H1 (cell line): ENCODE measurements at regions not wholly inside any gene's neighbourhood (a gene's known extent, or its start where the extent isn't known, plus 50 kb on each side); places are given as distances from the start of the nearest gene placed in this dataset.

ENCODE experiments used
- CTCF ChIA-PET: fragments of 300-600 bp; sonication (Branson Sonifier 250); formaldehyde crosslinking; loops from one replicate; lab custom pipeline; 2021; ENCODE audit not compliant: partially characterized antibody; lab: Charles Lee
- POLR2A ChIA-PET: fragments of 300-600 bp; sonication (Branson Sonifier 250); formaldehyde crosslinking; loops from one replicate; lab custom pipeline; 2021; ENCODE audit warnings: inconsistent platforms; ENCODE audit not compliant: partially characterized antibody; lab: Charles Lee
- DNase-seq, 2 experiments: peaks; one replicate each; pipeline versions ENCODE4 v3.0.0 to v3.0.0-alpha.2; 2010 to 2022; ENCODE audit warnings: low spot score in 2 of 2, low read depth in 1 of 2, mixed read lengths in 1 of 2
- FAIRE-seq: peaks from 2 replicates; lab custom pipeline; 2011; peaks lifted over from hg19 to GRCh38; lab: Jason Lieb, UNC
- H2AFZ ChIP-seq: 2 replicates; pipeline ENCODE4 v1.8.1; 2012; ENCODE audit warnings: low read length, inconsistent platforms
- H2AK5ac ChIP-seq: 2 replicates; pipeline ENCODE4 v1.6.1; 2013; ENCODE audit warnings: low read depth, low read length
- H2BK120ac ChIP-seq: replicated peaks from 2 replicates; pipeline ENCODE3; 2013; ENCODE audit warnings: low read depth, low read length, inconsistent platforms
- H2BK12ac ChIP-seq: 2 replicates; pipeline ENCODE4 v1.6.1; 2013; ENCODE audit warnings: low read depth, low read length
- H2BK15ac ChIP-seq: 2 replicates; pipeline ENCODE4 v1.6.1; 2013; ENCODE audit warnings: low read length
- H2BK20ac ChIP-seq: 2 replicates; pipeline ENCODE4 v1.6.1; 2013; ENCODE audit warnings: low read length
- H2BK5ac ChIP-seq: 2 replicates; pipeline ENCODE4 v1.6.1; 2013; ENCODE audit warnings: low read depth, low read length
- H3K14ac ChIP-seq: 2 replicates; pipeline ENCODE4 v1.6.1; 2013; ENCODE audit warnings: inconsistent platforms; ENCODE audit not compliant: insufficient read length
- H3K18ac ChIP-seq: 2 replicates; pipeline ENCODE4 v1.6.1; 2013; ENCODE audit warnings: low read length; ENCODE audit errors: extremely low read depth
- H3K23ac ChIP-seq: 2 replicates; pipeline ENCODE4 v1.6.1; 2013; ENCODE audit warnings: inconsistent platforms; ENCODE audit not compliant: insufficient read length
- H3K23me2 ChIP-seq: 2 replicates; pipeline ENCODE4 v1.6.1; 2013; ENCODE audit warnings: low read depth, low read length
- H3K27ac ChIP-seq: 2 replicates; pipeline ENCODE4 v1.6.1; 2011; ENCODE audit warnings: low read depth, low read length, inconsistent platforms
- H3K27me3 ChIP-seq, 4 experiments: replicated peaks in 1 of 4; 1 replicate in 1 of 4; 2 replicates in 3 of 4; pipeline versions ENCODE4 v1.6.1 to v1.8.1; 2011 to 2013; ENCODE audit warnings: low read length in 3 of 4, mild to moderate bottlenecking in 3 of 4, inconsistent platforms in 2 of 4, mixed read lengths in 2 of 4, moderate library complexity in 1 of 4; ENCODE audit not compliant: control insufficient read depth in 3 of 4, insufficient read depth in 3 of 4; ENCODE audit errors: extremely low read depth in 1 of 4
- H3K36me3 ChIP-seq, 4 experiments: 2 replicates each; pipeline versions ENCODE4 v1.6.1 to v1.8.1; 2011 to 2013; ENCODE audit warnings: mild to moderate bottlenecking in 4 of 4, low read length in 3 of 4, moderate library complexity in 2 of 4, control low read depth in 1 of 4, inconsistent platforms in 1 of 4; ENCODE audit not compliant: insufficient read depth in 4 of 4, control insufficient read depth in 2 of 4
- H3K4ac ChIP-seq: replicated peaks from 2 replicates; pipeline ENCODE3; 2013; ENCODE audit warnings: low read length, low read depth, mixed read lengths, inconsistent platforms; ENCODE audit not compliant: insufficient read length
- H3K4me1 ChIP-seq, 4 experiments: replicated peaks in 1 of 4; 1 replicate in 1 of 4; 2 replicates in 3 of 4; pipeline versions ENCODE4 v1.6.1 to v1.8.1; 2011 to 2013; ENCODE audit warnings: low read length in 3 of 4, inconsistent platforms in 2 of 4, mixed read lengths in 1 of 4; ENCODE audit not compliant: insufficient read depth in 4 of 4, control insufficient read depth in 3 of 4
- H3K4me2 ChIP-seq, 2 experiments: 2 replicates each; pipeline versions ENCODE4 v1.6.1 to v1.8.1; 2011 to 2013; ENCODE audit warnings: low read depth in 2 of 2, low read length in 2 of 2, control low read depth in 1 of 2, inconsistent platforms in 1 of 2, mild to moderate bottlenecking in 1 of 2; ENCODE audit not compliant: insufficient read depth in 1 of 2
- H3K4me3 ChIP-seq, 4 experiments: fragments of 200-600, 300-600 bp in 1 of 4; sonication (generic), shearing (Covaris generic), sonication (Bioruptor Twin) in 1 of 4; 2 replicates each; pipeline versions ENCODE4 v1.5.1 to v1.8.1; 2011 to 2016; ENCODE audit warnings: low read length in 4 of 4, low read depth in 3 of 4, control low read depth in 2 of 4, inconsistent platforms in 2 of 4, mild to moderate bottlenecking in 2 of 4, mixed read lengths in 1 of 4, moderate library complexity in 1 of 4; ENCODE audit not compliant: insufficient read depth in 2 of 4; ENCODE audit errors: extremely low read depth in 1 of 4
- H3K56ac ChIP-seq: replicated peaks from 2 replicates; pipeline ENCODE3; 2013; ENCODE audit warnings: low read depth, mild to moderate bottlenecking, mixed read lengths, low read length, inconsistent platforms; ENCODE audit not compliant: insufficient read length
- H3K79me1 ChIP-seq: 2 replicates; pipeline ENCODE4 v1.6.1; 2013; ENCODE audit warnings: low read depth, low read length, control low read depth
- H3K79me2 ChIP-seq, 2 experiments: 2 replicates each; pipeline versions ENCODE4 v1.6.1 to v1.8.1; 2012 to 2013; ENCODE audit warnings: low read length in 2 of 2, mild to moderate bottlenecking in 2 of 2, inconsistent platforms in 1 of 2; ENCODE audit not compliant: insufficient read depth in 2 of 2, control insufficient read depth in 1 of 2
- H3K9ac ChIP-seq, 4 experiments: replicated peaks in 1 of 4; 1 replicate in 1 of 4; 2 replicates in 3 of 4; pipeline versions ENCODE4 v1.6.1 to v1.8.1; 2011 to 2013; ENCODE audit warnings: low read depth in 3 of 4, low read length in 3 of 4, control low read depth in 2 of 4, mild to moderate bottlenecking in 2 of 4, moderate library complexity in 2 of 4, inconsistent platforms in 1 of 4; ENCODE audit errors: extremely low read depth in 1 of 4
- H3K9me3 ChIP-seq, 2 experiments: 2 replicates each; pipeline versions ENCODE4 v1.6.1 to v1.8.1; 2012 to 2013; ENCODE audit warnings: mild to moderate bottlenecking in 2 of 2, moderate library complexity in 2 of 2, control low read depth in 1 of 2, inconsistent platforms in 1 of 2, low read depth in 1 of 2, low read length in 1 of 2, mixed read lengths in 1 of 2; ENCODE audit not compliant: insufficient read depth in 2 of 2
- H4K20me1 ChIP-seq, 2 experiments: replicated peaks in 1 of 2; 2 replicates each; pipeline versions ENCODE3 to v1.8.1; 2011 to 2013; ENCODE audit warnings: inconsistent platforms in 2 of 2, low read length in 2 of 2, mild to moderate bottlenecking in 1 of 2; ENCODE audit not compliant: insufficient read depth in 2 of 2, control insufficient read depth in 1 of 2
- H4K5ac ChIP-seq: 2 replicates; pipeline ENCODE4 v1.6.1; 2013; ENCODE audit warnings: low read length, low read depth, mixed read lengths, inconsistent platforms; ENCODE audit not compliant: insufficient read length
- H4K8ac ChIP-seq: 2 replicates; pipeline ENCODE4 v1.8.0; 2013; ENCODE audit warnings: mild to moderate bottlenecking, moderate library complexity, low read length, inconsistent platforms; ENCODE audit not compliant: insufficient read depth; ENCODE audit errors: extremely low read depth
- H4K91ac ChIP-seq: replicated peaks from 2 replicates; pipeline ENCODE3; 2013; ENCODE audit warnings: low read length, mixed read lengths, inconsistent platforms; ENCODE audit not compliant: insufficient read length
- CEBPB ChIP-seq: IDR thresholded peaks from 2 replicates; pipeline ENCODE4 v1.6.1; 2012; ENCODE audit warnings: low read depth, low read length
- CREB1 ChIP-seq: IDR thresholded peaks from 2 replicates; pipeline ENCODE4 v1.6.1; 2012; ENCODE audit warnings: inconsistent platforms
- JUN ChIP-seq: IDR thresholded peaks from 2 replicates; pipeline ENCODE4 v1.6.1; 2011; ENCODE audit warnings: low read depth, mild to moderate bottlenecking, improper control_type of control experiment, low read length
- PHF8 ChIP-seq: fragments of 200-600 bp; sonication (generic); conservative IDR thresholded peaks from 2 replicates; pipeline ENCODE4 v1.7.1; 2012; ENCODE audit warnings: low read depth, mild to moderate bottlenecking, inconsistent platforms, low read length, moderate library complexity
- RXRA ChIP-seq: IDR thresholded peaks from 2 replicates; pipeline ENCODE4 v1.6.1; 2011; ENCODE audit warnings: low read depth, mild to moderate bottlenecking, low read length, moderate library complexity; ENCODE audit not compliant: insufficient read depth
- WGBS, 2 experiments: shearing (Covaris generic) in 1 of 2; methylation state at CpG; one replicate each; pipeline versions ENCODE4 v1.1.6 to v1.1.7; 2013 to 2015; ENCODE audit warnings: low lambda C conversion rate in 2 of 2, mixed read lengths in 2 of 2, inconsistent platforms in 1 of 2, low coverage in 1 of 2, missing lambda C conversion rate in 1 of 2; ENCODE audit not compliant: insufficient replicate concordance in 2 of 2, insufficient coverage in 1 of 2, insufficient read length in 1 of 2; ENCODE audit errors: extremely low coverage in 1 of 2, missing lambda C conversion rate in 1 of 2; 5-methylcytosine and 5-hydroxymethylcytosine counted together

DNA sequence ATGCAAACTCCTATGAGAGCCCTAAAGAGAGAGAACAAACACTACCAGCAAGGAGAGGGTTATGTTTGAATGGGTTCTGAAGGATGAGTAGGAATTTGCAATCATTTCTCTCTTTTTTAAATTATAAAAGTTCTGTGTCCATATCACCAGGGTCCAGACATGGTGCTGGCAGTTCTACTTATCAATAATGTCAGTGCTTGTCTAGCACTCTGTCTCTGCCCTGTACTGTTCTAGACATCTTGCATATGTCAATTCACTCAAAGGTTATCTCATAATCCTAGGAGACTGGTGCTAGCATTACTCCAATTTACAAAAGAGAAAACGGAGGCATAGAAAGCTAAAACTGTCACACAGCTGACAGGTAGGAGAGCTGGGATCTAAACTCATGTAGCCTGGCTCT lies 101.3 kb downstream of the VEGFA start:
- TF ChIP-seq PHF8, result no peak
- TF ChIP-seq CREB1, result no peak
- no peak for TF ChIP-seq RXRA
- TF ChIP-seq JUN, result no peak
- no peak for TF ChIP-seq CEBPB
- no peak overlapping the region for H3K27ac ChIP-seq
- no peaks in the 10 kb centered on the region for H3K79me1 ChIP-seq
- ChIA-PET POLR2A (no interaction called here), CTCF (interaction anchor here (0.9 to 2.0 kb wide), 4 partner anchors 10 to 77 kb away, joined by 3 to 9 read pairs (median 4); no protein-coding TSS in a partner anchor)
- no peak overlapping the region for H3K4ac ChIP-seq
- H2BK20ac ChIP-seq, result no peak overlapping the region
- peaks cover 0 to 18% (median 9%) of the 10 kb centered on the region in 4 experiments; a peak in 6 of 7 replicates for H3K4me1 ChIP-seq
- no peak overlapping the region for H3K4me3 ChIP-seq
- H3K79me2 ChIP-seq, result no peaks in the 10 kb centered on the region
- WGBS, 2 experiments, result 84% methylated on average over 1 of the region's 1 CpG; no CpG with 5 or more reads in 1 of the 2 experiments
- no peak overlapping the region for H4K5ac ChIP-seq
- H3K9ac ChIP-seq, result no peak overlapping the region
- no peaks in the 10 kb centered on the region for H3K9me3 ChIP-seq
- DNase-seq, result no peak
- no peak overlapping the region for H2BK12ac ChIP-seq
- no peak overlapping the region for H3K23ac ChIP-seq
- H4K91ac ChIP-seq, result no peak overlapping the region
- H3K36me3 ChIP-seq, result no peaks in the 10 kb centered on the region
- H3K27me3 ChIP-seq, result no peaks in the 10 kb centered on the region
- FAIRE-seq, result no peak
- H3K14ac ChIP-seq, result no peak overlapping the region
- H2BK15ac ChIP-seq, result no peak overlapping the region
- H3K4me2 ChIP-seq, result no peak overlapping the region
- no peak overlapping the region for H2AK5ac ChIP-seq
- H2AFZ ChIP-seq, result no peak overlapping the region
- no peak overlapping the region for H2BK5ac ChIP-seq
- no peak overlapping the region for H3K56ac ChIP-seq
- no peak overlapping the region for H2BK120ac ChIP-seq
- H4K20me1 ChIP-seq, result no peaks in the 10 kb centered on the region
- H3K18ac ChIP-seq, result no peak overlapping the region
- no peaks in the 10 kb centered on the region for H3K23me2 ChIP-seq
- no peak overlapping the region for H4K8ac ChIP-seq
